Liver (tissue), 8 donors: ENCODE measurements at regions not wholly inside any gene's neighbourhood (a gene's known extent, or its start where the extent isn't known, plus 50 kb on each side); places are given as distances from the start of the nearest gene placed in this dataset.

Source experiments
- DNase-seq: peaks from one replicate; pipeline ENCODE4 v3.0.0-alpha.2; 2017; ENCODE audit warnings: low spot score
- H3K27ac ChIP-seq, 2 donors: one replicate each; pipeline ENCODE4 v1.7.0; 2013; ENCODE audit warnings: inconsistent platforms in 2 of 2, low read length in 2 of 2, control low read depth in 1 of 2, low read depth in 1 of 2, mild to moderate bottlenecking in 1 of 2
- H3K27me3 ChIP-seq, 4 donors: one replicate each; pipeline versions ENCODE4 v1.6.1 to v1.7.0; 2013; ENCODE audit warnings: low read length in 3 of 4, inconsistent platforms in 1 of 4, mild to moderate bottlenecking in 1 of 4, moderate library complexity in 1 of 4; ENCODE audit not compliant: control insufficient read depth in 4 of 4, insufficient read depth in 4 of 4
- H3K36me3 ChIP-seq, 4 donors: one replicate each; pipeline versions ENCODE4 v1.6.1 to v1.7.0; 2013; ENCODE audit warnings: low read length in 3 of 4, mild to moderate bottlenecking in 3 of 4, low read depth in 1 of 4, moderate library complexity in 1 of 4; ENCODE audit not compliant: control insufficient read depth in 4 of 4, insufficient read depth in 3 of 4
- H3K4me1 ChIP-seq, 4 donors: one replicate each; pipeline versions ENCODE4 v1.6.1 to v1.7.0; 2013; ENCODE audit warnings: low read length in 3 of 4, mild to moderate bottlenecking in 3 of 4, moderate library complexity in 1 of 4; ENCODE audit not compliant: control insufficient read depth in 4 of 4, insufficient read depth in 4 of 4
- H3K4me3 ChIP-seq, 3 donors: one replicate each; pipeline versions ENCODE4 v1.6.1 to v1.7.0; 2013; ENCODE audit warnings: low read length in 3 of 3, control low read depth in 1 of 3, low read depth in 1 of 3, mild to moderate bottlenecking in 1 of 3
- H3K9ac ChIP-seq, 2 donors: one replicate each; pipeline ENCODE4 v1.7.0; 2013; ENCODE audit warnings: low read length in 2 of 2, mild to moderate bottlenecking in 2 of 2, moderate library complexity in 2 of 2, control low read depth in 1 of 2, low read depth in 1 of 2
- H3K9me3 ChIP-seq, 4 donors: one replicate each; pipeline versions ENCODE4 v1.6.1 to v1.7.0; 2013; ENCODE audit warnings: low read length in 3 of 4; ENCODE audit not compliant: control insufficient read depth in 4 of 4
- CTCF ChIP-seq: fragments of 150-350 bp; IDR thresholded peaks from 2 replicates; pipeline ENCODE4 v1.5.1; 2017; ENCODE audit warnings: improper control_type of control experiment, low read depth, low read length; ENCODE audit not compliant: missing input control
- EGR1 ChIP-seq, 2 donors: IDR thresholded peaks; 2 replicates each; pipeline ENCODE4 v1.6.1; 2016 to 2018; ENCODE audit warnings: antibody characterized with exemption in 2 of 2, low read depth in 2 of 2
- FOXA1 ChIP-seq: IDR thresholded peaks from 2 replicates; pipeline ENCODE4 v1.6.1; 2016; ENCODE audit warnings: antibody characterized with exemption
- FOXA2 ChIP-seq: IDR thresholded peaks from 2 replicates; pipeline ENCODE4 v1.6.1; 2016; ENCODE audit warnings: antibody characterized with exemption
- GABPA ChIP-seq, 2 donors: IDR thresholded peaks in 1 of 2; conservative IDR thresholded peaks in 1 of 2; 2 replicates each; pipeline ENCODE4 v1.6.1; 2016; ENCODE audit warnings: antibody characterized with exemption in 2 of 2, mild to moderate bottlenecking in 1 of 2, moderate library complexity in 1 of 2
- HNF4A ChIP-seq, 2 donors: conservative IDR thresholded peaks; 2 replicates each; pipeline ENCODE4 v1.6.1; 2016; ENCODE audit warnings: antibody characterized with exemption in 2 of 2, mild to moderate bottlenecking in 2 of 2
- HNF4G ChIP-seq: IDR thresholded peaks from 2 replicates; pipeline ENCODE4 v1.6.1; 2016; ENCODE audit warnings: antibody characterized with exemption
- JUND ChIP-seq, 2 donors: IDR thresholded peaks; 2 replicates each; pipeline ENCODE4 v1.6.1; 2016; ENCODE audit warnings: antibody characterized with exemption in 2 of 2
- MAX ChIP-seq: IDR thresholded peaks from 2 replicates; pipeline ENCODE4 v1.6.1; 2016; ENCODE audit warnings: antibody characterized with exemption
- NR2F2 ChIP-seq: IDR thresholded peaks from 2 replicates; pipeline ENCODE4 v1.6.1; 2016; ENCODE audit warnings: antibody characterized with exemption
- RAD21 ChIP-seq, 2 donors: IDR thresholded peaks; 2 replicates each; pipeline ENCODE4 v1.6.1; 2016; ENCODE audit warnings: antibody characterized with exemption in 2 of 2, mild to moderate bottlenecking in 2 of 2
- REST ChIP-seq: IDR thresholded peaks from 2 replicates; pipeline ENCODE4 v1.6.1; 2016; ENCODE audit warnings: antibody characterized with exemption, mild to moderate bottlenecking
- RXRA ChIP-seq, 2 donors: IDR thresholded peaks; 2 replicates each; pipeline ENCODE4 v1.6.1; 2017 to 2018; ENCODE audit warnings: antibody characterized with exemption in 2 of 2, mild to moderate bottlenecking in 1 of 2
- SP1 ChIP-seq: IDR thresholded peaks from 2 replicates; pipeline ENCODE4 v1.6.1; 2018; ENCODE audit warnings: antibody characterized with exemption, mild to moderate bottlenecking
- TAF1 ChIP-seq: conservative IDR thresholded peaks from 2 replicates; pipeline ENCODE4 v1.6.1; 2016; ENCODE audit warnings: antibody characterized with exemption, mild to moderate bottlenecking
- YY1 ChIP-seq: IDR thresholded peaks from 2 replicates; pipeline ENCODE4 v1.6.1; 2016; ENCODE audit warnings: antibody characterized with exemption, mild to moderate bottlenecking
- ZBTB33 ChIP-seq: IDR thresholded peaks from 2 replicates; pipeline ENCODE4 v1.6.1; 2016; ENCODE audit warnings: antibody characterized with exemption
- WGBS: extraction: QIAGEN DNeasy Blood & Tissue Kit; methylation state at CpG from one replicate; pipeline ENCODE4 v1.1.7; 2013; 5-methylcytosine and 5-hydroxymethylcytosine counted together
- TF ChIP-seq, protein P1 (sequence below): IDR thresholded peaks from 2 replicates; pipeline ENCODE4 v1.6.1; 2016; ENCODE audit warnings: antibody characterized with exemption
- donor health status: healthy.
- donor health status: healthy.
- donor health status: healthy.
- donor health status: healthy.
- donor health status: healthy.

DNA sequence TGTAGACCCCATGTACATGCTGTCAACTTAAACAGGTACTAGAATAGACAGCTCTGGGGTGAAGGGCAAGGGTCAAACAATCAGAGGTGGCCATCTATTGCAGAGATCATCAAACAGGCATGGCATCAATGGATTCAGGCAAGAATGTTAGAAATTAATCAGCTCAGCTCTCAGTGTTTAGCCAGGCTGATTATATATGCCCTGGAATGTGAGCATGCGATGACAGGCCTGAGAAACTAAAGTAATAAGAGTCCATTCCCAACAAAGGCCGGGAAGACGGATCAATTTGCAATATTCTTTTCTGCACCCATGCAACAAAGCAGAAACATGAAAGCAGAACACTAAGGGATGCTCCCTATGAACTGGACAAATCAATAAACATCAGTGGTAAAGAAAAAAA is 380.5 kb upstream of the SPRED2 start (continued):
- TF ChIP-seq REST (no peak), CTCF (no peak), YY1 (no peak), EGR1 (IDR thresholded peaks at IDR 0.05; ENCODE audit: low read depth in 2 of 2) (no peak), RXRA (IDR thresholded peaks at IDR 0.05) (no peak), TAF1 (no peak), RAD21 (IDR thresholded peaks at IDR 0.05) (no peak)

- Histone ChIP-seq H3K27ac (no peak overlapping the region), H3K4me1 (no peaks in the 10 kb centered on the region), H3K36me3 (no peaks in the 10 kb centered on the region), H3K4me3 (no peak overlapping the region), H3K9ac (no peak overlapping the region), H3K9me3 (peaks cover 0 to 3% (median 1%) of the 10 kb centered on the region in 4 donors), H3K27me3 (no peaks in the 10 kb centered on the region)
- no peak for DNase-seq
- WGBS, result 89% methylated on average over 4 of the region's 4 CpGs
- TF ChIP-seq JUND (IDR thresholded peaks at IDR 0.05) (no peak), HNF4G (no peak), RAD21 (IDR thresholded peaks at IDR 0.05) (no peak), FOXA2 (no peak), MAX (no peak), RXRA (IDR thresholded peaks at IDR 0.05) (no peak), ZBTB33 (no peak), HNF4A (conservative IDR thresholded peaks at IDR 0.05) (no peak), EGR1 (IDR thresholded peaks at IDR 0.05; ENCODE audit: low read depth in 2 of 2) (no peak), GABPA (IDR thresholded peaks at IDR 0.05 in 1 of 2, conservative IDR thresholded peaks at IDR 0.05 in 1 of 2) (no peak), SP1 (no peak), CTCF (no peak), FOXA1 (no peak), NR2F2 (no peak), TAF1 (no peak), REST (no peak), YY1 (no peak)
- TF ChIP-seq, protein P1, sequence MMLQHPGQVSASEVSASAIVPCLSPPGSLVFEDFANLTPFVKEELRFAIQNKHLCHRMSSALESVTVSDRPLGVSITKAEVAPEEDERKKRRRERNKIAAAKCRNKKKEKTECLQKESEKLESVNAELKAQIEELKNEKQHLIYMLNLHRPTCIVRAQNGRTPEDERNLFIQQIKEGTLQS, result no peak
Measured at GRCh38 chr2:65807942-65808341, 375.5 kb upstream of the SPRED2 start.
